Neural progenitor cell (in vitro differentiated cells): ENCODE measurements at regions not wholly inside any gene's neighbourhood (a gene's known extent, or its start where the extent isn't known, plus 50 kb on each side); places are given as distances from the start of the nearest gene placed in this dataset.

Experiments
- DNase-seq: peaks from one replicate; pipeline ENCODE4 v3.0.0-alpha.2; 2016; ENCODE audit warnings: low spot score
- H2AFZ ChIP-seq: fragments of 200-600 bp; sonication (generic); replicated peaks from 2 replicates; pipeline ENCODE4 v1.6.1; 2016; ENCODE audit warnings: antibody characterized with exemption
- H3F3A ChIP-seq: fragments of 200-600 bp; sonication (generic); 2 replicates; pipeline ENCODE4 v1.6.1; 2016; ENCODE audit warnings: antibody characterized with exemption, low read depth
- H3K27ac ChIP-seq: fragments of 200-600 bp; sonication (generic); 2 replicates; pipeline ENCODE4 v1.5.1; 2016; ENCODE audit warnings: mild to moderate bottlenecking
- H3K27me3 ChIP-seq: fragments of 200-600 bp; sonication (generic); 2 replicates; pipeline ENCODE4 v1.6.1; 2016; ENCODE audit warnings: mild to moderate bottlenecking, moderate library complexity
- H3K36me3 ChIP-seq: fragments of 200-600 bp; sonication (generic); 2 replicates; pipeline ENCODE4 v1.5.1; 2016
- H3K4me1 ChIP-seq: fragments of 200-600 bp; sonication (generic); 2 replicates; pipeline ENCODE4 v1.6.1; 2016; ENCODE audit warnings: mixed run types
- H3K4me2 ChIP-seq: fragments of 200-600 bp; sonication (generic); 2 replicates; pipeline ENCODE4 v1.6.1; 2016
- H3K4me3 ChIP-seq: fragments of 200-600 bp; sonication (generic); 2 replicates; pipeline ENCODE4 v1.5.1; 2016
- H3K79me2 ChIP-seq: fragments of 200-600 bp; sonication (generic); 2 replicates; pipeline ENCODE4 v1.6.1; 2016; ENCODE audit warnings: low read depth
- H3K9ac ChIP-seq: fragments of 200-600 bp; sonication (generic); 2 replicates; pipeline ENCODE4 v1.6.1; 2016
- H3K9me3 ChIP-seq: fragments of 200-600 bp; sonication (generic); 2 replicates; pipeline ENCODE4 v1.5.1; 2016; ENCODE audit warnings: low read depth
- H4K20me1 ChIP-seq: fragments of 200-600 bp; sonication (generic); 2 replicates; pipeline ENCODE4 v1.6.1; 2016; ENCODE audit warnings: low read depth
- H3K27ac Mint-ChIP-seq: 3 replicates; pipeline ENCODE4 v1.8.0; 2021; ENCODE audit warnings: mixed read lengths
- H3K27me3 Mint-ChIP-seq: 2 replicates; pipeline ENCODE4 v1.8.0; 2022; ENCODE audit warnings: low read depth, mild to moderate bottlenecking, inconsistent platforms, moderate library complexity, mixed read lengths; ENCODE audit not compliant: insufficient read depth
- H3K36me3 Mint-ChIP-seq: 3 replicates; pipeline ENCODE4 v1.8.0; 2021; ENCODE audit warnings: mixed read lengths
- H3K4me1 Mint-ChIP-seq: 3 replicates; pipeline ENCODE4 v1.8.0; 2021; ENCODE audit warnings: mixed read lengths
- H3K4me3 Mint-ChIP-seq: 3 replicates; pipeline ENCODE4 v1.8.0; 2021; ENCODE audit warnings: mild to moderate bottlenecking, moderate library complexity, mixed read lengths
- H3K9me3 Mint-ChIP-seq: 3 replicates; pipeline ENCODE4 v1.8.0; 2020; ENCODE audit warnings: mixed read lengths
- CTCF ChIP-seq: fragments of 200-600 bp; sonication (generic); IDR thresholded peaks from 2 replicates; pipeline ENCODE4 v1.5.1; 2017; ENCODE audit warnings: antibody characterized with exemption, mild to moderate bottlenecking
- EZH2 ChIP-seq: fragments of 200-600 bp; sonication (generic); IDR thresholded peaks from 2 replicates; pipeline ENCODE4 v1.6.1; 2017; ENCODE audit warnings: antibody characterized with exemption, mild to moderate bottlenecking, moderate library complexity
- EZH2phosphoT487 ChIP-seq: fragments of 200-600 bp; sonication (generic); IDR thresholded peaks from 2 replicates; pipeline ENCODE4 v1.6.1; 2017; ENCODE audit warnings: antibody characterized with exemption

GRCh38 chr6:90434094-90434493 is 137.5 kb upstream of the BACH2 start:
- peaks cover 12% of the 10 kb centered on the region for H3K9me3 ChIP-seq
- no peak overlapping the region for H2AFZ ChIP-seq
- peaks cover 14% of the 10 kb centered on the region for H3F3A ChIP-seq
- peaks cover 5% of the 10 kb centered on the region for H3K27me3 Mint-ChIP-seq
- peak overlapping the region; percentile 38 for H3K27ac Mint-ChIP-seq
- H3K4me2 ChIP-seq, result no peak overlapping the region
- peaks cover 17% of the 10 kb centered on the region for H3K9me3 Mint-ChIP-seq
- no peak overlapping the region for H3K27ac ChIP-seq
- H3K36me3 ChIP-seq, result no peaks in the 10 kb centered on the region
- peaks cover 9% of the 10 kb centered on the region for H3K4me1 Mint-ChIP-seq
- H3K27me3 ChIP-seq, result no peaks in the 10 kb centered on the region
- H3K36me3 Mint-ChIP-seq, result peaks cover 6% of the 10 kb centered on the region
- TF ChIP-seq EZH2 (no peak), CTCF (peak; percentile 55)
- no peak overlapping the region for H3K4me3 ChIP-seq
- H3K4me1 ChIP-seq, result peaks cover 18% of the 10 kb centered on the region
- H3K9ac ChIP-seq, result no peak overlapping the region
- DNase-seq, result peak; percentile 68
- H4K20me1 ChIP-seq, result no peaks in the 10 kb centered on the region
- H3K4me3 Mint-ChIP-seq, result no peak overlapping the region
- H3K79me2 ChIP-seq, result no peaks in the 10 kb centered on the region

- Histone ChIP-seq H3K79me2 (no peaks in the 10 kb centered on the region), H3K36me3 (no peaks in the 10 kb centered on the region), H3K4me3 (no peak overlapping the region), H3K27me3 (no peaks in the 10 kb centered on the region), H3K9me3 (peaks cover 15% of the 10 kb centered on the region), H2AFZ (no peak overlapping the region), H4K20me1 (no peaks in the 10 kb centered on the region), H3K9ac (no peak overlapping the region), H3K27ac (no peak overlapping the region), H3F3A (peaks cover 14% of the 10 kb centered on the region), H3K4me2 (no peak overlapping the region), H3K4me1 (peaks cover 18% of the 10 kb centered on the region)
- H3K36me3 Mint-ChIP-seq, result peaks cover 6% of the 10 kb centered on the region
- peaks cover 21% of the 10 kb centered on the region for H3K9me3 Mint-ChIP-seq
- peaks cover 5% of the 10 kb centered on the region for H3K27me3 Mint-ChIP-seq
- TF ChIP-seq EZH2phosphoT487, result no peak
- no peak for TF ChIP-seq EZH2
- no peak for TF ChIP-seq CTCF
- no peak overlapping the region for H3K27ac Mint-ChIP-seq
- no peak for DNase-seq
- no peak overlapping the region for H3K4me3 Mint-ChIP-seq
- H3K4me1 Mint-ChIP-seq, result peaks cover 6% of the 10 kb centered on the region
These were observed 136.3 kb upstream of the BACH2 start for GRCh38 chr6:90432937-90433336.

- H2AFZ ChIP-seq, result no peak overlapping the region
- Mint-ChIP-seq H3K4me3 (no peak overlapping the region), H3K9me3 (peaks cover 21% of the 10 kb centered on the region), H3K27me3 (peaks cover 5% of the 10 kb centered on the region), H3K36me3 (peaks cover 6% of the 10 kb centered on the region), H3K27ac (peak overlapping the region; percentile 44), H3K4me1 (peaks cover 6% of the 10 kb centered on the region)
- H3K4me1 ChIP-seq, result peaks cover 18% of the 10 kb centered on the region
- H3K27me3 ChIP-seq, result no peaks in the 10 kb centered on the region
- no peak overlapping the region for H3K4me3 ChIP-seq
- TF ChIP-seq EZH2phosphoT487, result no peak
- TF ChIP-seq EZH2, result no peak
- TF ChIP-seq CTCF, result no peak
- H4K20me1 ChIP-seq, result no peaks in the 10 kb centered on the region
- H3K79me2 ChIP-seq, result no peaks in the 10 kb centered on the region
- no peak overlapping the region for H3K4me2 ChIP-seq
- H3F3A ChIP-seq, result peaks cover 14% of the 10 kb centered on the region
- H3K9ac ChIP-seq, result no peak overlapping the region
- H3K27ac ChIP-seq, result no peak overlapping the region
- no peak for DNase-seq
- H3K9me3 ChIP-seq, result peaks cover 15% of the 10 kb centered on the region
- no peaks in the 10 kb centered on the region for H3K36me3 ChIP-seq
These were observed 135.6 kb upstream of the BACH2 start for GRCh38 chr6:90432041-90432775.
